NCI-H1694 treated with DMSO at 0.1 percent for 48 hours (cell line): ENCODE measurements at regions not wholly inside any gene's neighbourhood (a gene's known extent, or its start where the extent isn't known, plus 50 kb on each side); places are given as distances from the start of the nearest gene placed in this dataset.

Experiments
- DNase-seq: peaks from one replicate; lab custom pipeline; 2025; lab: John Stamatoyannopoulos, UW

DNA sequence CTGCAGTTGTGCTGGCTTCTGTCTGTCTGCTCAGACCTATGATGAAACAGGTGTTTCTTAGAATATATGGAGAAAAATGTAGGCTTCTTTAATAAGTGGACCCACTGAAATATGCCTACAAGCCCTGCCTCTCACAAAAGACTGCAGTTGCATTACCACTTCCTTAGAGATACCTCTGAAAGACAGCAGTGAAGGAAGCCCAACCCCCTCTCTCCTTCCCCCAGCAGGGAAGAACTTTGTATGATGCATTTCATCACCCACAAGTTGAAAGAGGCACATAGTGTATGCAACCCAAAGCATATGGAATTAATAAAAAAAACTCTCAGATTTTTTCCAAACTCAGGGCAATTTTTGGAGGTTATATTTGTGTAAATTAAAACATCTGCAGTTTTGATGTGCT, 916.7 kb downstream of the TECRL start:
- no peak for DNase-seq

DNA sequence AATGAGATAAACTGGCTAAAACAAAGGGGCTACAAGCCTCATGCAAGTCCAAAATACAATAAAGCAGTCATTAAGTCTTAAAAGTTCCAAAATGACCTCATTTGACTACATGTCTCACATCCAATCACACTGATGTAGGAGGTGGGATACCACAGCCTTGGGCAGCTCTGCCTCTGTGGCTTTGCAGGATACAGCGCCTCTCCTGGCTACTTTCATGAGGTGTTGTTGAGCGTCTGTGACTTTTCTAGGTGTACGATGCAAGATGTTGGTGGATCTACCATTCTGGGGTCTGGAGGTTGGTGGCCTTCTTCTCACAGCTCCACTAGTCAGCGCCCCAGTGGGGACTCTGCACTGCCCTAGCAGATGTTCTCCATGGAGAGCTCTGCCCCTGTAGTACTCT, 944.9 kb downstream of the TECRL start:
- no peak for DNase-seq

DNA sequence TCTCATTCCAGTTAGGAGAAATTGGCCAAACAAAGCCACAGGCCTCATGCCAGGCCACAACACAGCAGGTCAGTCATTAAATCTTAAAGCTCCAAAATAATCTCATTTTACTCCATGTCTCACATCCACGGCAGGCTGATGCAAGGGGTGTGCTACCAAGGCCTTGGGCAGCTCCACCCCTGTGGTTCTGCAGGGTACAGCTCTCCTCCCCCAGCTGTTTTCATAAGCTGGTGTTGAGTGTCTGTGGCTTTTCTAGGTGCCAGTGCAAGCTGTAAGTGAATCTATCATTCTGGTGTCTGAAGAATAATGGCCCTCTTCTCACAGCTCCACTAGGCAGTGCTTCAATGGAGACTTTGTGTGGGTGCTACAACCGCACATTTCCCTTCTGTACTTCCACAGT, 949.2 kb downstream of the TECRL start:
- DNase-seq: no peak

DNA sequence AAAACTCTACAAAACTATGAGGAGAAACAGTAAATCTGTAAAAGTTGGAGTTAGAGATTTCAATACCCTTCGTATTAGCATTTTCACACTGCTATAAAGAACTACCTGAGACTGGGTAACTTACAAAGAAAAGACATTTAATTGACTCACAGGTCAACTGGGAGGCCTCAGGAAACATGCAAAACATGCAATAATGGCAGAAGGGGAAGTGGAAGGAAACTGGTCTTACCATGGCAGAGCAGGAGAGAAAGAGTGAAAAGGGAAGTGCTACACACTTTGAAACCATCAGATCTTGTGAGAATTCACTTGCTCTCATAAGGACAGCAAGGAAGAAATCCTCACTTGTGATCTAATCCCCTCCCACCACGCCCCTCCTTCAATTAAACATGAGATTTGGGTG, 949.9 kb downstream of the TECRL start:
- no peak for DNase-seq

DNA sequence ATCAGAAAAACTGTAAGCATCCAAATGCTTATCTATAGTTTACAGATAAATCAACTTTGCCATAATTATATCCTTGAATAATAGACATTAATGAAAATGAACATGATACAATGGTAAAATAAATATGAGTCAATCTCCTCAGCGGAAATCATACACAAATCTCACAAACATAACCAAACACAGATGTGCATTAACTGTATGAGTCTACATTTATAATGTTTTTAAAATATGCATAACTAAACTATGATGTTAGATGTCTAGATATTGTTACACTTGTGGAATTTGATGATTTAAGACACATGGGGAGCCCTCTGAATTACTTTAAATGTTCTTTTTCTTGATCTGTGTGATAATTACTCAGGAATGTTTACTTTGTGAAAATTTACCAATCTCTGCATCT, 951.2 kb downstream of the TECRL start:
- no peak for DNase-seq

DNA sequence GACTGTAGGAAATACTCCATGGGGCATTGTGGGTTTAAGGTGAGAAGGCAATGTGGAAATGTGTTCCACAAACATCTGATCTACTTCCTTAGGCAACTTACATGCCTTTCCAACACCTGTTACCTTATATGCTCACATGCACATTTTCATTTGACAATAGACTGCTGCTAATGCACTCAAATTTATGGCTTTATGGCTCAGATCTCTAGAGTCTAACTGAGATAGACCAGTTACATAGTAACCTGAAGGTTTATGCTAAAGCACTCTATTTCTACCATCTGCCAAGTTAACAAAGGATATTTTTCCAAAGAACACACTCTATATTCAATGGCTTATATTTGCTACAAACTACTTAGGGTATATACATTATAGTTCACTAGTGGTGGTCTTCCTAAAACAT, 969.0 kb downstream of the TECRL start:
- DNase-seq: no peak

DNA sequence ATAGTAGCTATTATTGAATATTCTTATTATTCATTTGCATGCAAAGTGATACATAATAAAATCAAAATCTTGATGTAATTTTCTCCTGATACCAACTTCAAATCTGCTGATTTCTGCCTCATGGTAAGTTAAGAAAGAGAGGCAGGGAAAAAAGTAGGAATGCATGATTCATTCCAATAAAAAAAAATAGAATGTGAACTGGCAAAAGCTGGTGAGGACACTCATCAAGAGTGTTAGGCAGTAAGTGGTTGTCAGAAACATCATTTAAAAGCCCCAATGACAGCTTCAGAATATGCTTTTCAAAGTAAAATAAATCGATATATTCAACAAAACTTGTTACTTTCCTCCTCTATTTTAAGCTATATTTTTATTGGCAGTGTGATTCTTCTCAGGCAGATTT, 979.1 kb downstream of the TECRL start:
- DNase-seq: no peak

DNA sequence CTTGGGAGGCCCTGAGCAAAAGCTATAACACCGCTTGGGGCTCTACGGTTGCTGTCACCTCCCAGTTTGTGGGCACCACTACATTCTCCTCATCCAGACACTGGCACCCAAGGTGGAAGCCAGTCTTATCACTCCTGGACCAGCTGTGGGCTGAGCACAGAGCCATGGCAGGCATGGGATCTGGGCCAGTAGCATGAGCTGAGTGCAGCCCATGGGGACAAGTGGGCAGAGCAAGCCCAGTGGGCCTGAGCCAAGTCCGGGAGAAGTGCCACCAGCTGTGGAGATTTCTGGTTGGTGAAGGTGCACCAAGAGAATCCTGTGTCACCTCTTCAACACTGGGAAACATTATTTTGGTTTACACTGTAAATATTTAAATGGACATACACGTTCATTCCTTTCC, 1013.0 kb downstream of the TECRL start:
- no peak for DNase-seq

DNA sequence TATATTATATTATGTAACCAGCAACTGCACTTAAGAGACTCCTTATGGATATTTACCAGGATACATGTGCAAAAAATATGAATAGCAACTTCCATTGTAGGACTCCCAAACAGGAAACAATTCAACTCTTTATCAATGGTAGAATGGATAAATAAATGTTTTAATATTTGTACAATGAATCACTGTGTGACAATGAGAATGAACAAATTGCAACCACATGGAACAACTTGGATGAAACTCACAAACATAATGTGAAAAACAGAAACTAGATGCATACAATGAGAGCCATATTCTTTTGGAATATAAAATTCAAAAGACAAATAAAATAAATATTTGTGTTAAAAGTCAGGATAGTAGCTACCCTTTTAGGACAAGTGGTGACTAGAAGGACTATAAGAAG, 1015.7 kb downstream of the TECRL start:
- no peak for DNase-seq

DNA sequence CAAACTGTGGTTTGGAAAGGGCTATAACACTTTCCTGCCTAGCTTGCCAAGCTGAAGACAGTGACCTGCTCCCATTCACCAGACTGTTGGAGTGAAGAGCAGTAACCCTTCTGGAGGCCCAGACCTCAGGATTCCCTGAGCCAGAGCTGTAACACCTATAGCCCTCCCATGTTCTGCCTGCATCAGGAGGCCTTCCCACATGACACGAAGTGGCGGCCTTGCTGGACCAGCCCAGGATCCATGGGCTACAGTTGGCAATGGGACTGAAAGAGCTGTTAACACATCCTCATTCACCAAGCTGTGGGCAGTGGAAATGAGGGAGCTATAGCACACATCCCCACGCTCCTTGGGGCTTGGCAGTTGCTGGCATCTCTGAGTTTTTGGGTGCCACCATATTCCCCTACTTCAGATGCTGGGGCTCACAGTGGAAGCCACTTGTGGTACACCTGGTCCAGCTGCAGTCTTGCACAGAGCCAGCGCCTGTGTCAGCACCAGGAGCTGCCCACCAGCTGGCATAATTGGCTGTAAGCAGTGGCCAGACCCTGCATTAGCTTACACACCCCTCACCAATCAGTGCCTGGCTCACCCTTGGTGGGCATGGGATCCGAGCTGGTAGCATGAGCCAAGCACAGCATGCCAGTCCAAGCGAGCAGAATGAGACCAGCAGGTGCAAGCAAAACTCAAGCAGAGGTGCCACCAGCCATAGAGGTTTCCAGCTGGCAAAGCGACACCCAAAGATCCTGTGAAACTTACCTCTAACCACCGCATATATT, 1029.3 kb downstream of the TECRL start:
- DNase-seq: no peak

DNA sequence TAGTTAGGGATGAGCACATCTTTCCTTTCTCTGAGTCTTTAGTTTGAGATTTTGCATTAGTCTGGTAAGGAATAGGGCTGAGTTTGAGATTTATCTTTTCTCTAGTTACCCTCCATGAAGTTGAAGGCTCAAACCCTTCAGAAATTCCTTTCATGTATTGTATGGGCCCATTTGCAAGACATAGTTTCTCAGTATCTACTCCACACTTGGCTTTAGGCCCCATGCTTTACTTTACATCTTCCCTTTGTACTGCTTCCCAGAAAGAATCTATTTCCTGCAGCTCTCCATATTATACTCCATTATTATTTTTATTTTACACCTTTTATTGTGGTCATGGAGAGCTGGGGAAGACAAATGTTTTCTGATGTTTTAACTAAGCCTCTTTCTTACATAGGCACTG, 1038.2 kb downstream of the TECRL start:
- no peak for DNase-seq

DNA sequence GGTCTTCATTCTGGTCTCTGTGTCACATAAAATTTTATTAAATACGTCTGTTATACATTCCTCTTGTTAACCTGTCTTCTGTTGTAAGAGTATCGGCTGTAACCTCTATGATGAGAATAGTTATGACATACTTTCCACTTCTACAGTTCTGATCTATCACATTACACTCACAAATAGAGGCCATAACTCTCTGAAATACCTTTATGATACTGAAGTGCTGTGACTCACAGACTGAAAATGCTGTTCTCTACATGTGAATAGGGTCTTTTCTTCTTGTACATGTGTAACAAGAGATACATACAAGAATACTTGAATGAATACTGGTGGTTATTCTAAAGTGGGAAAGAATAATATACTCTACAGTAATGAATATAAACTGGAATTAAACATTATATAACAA, 1047.6 kb downstream of the TECRL start:
- DNase-seq: no peak

DNA sequence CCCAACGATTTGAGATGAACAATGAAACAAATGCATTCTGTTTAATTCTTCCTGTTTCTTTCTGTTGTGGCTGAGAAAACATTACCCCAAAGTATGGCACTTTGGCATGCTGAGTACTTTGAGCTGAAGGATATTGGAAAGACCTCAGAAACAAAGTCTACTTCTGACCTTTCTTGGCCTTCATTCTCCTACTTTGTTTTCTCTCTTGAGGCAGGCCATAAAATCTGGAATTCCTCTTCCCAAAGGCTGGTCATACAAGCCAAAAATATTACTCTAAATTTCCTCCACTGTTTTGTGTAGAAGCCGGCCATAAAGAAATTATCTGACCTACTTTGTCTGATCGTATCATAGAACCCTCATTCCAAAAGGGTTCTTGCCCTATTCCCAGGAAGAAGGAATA, 1048.2 kb downstream of the TECRL start:
- DNase-seq: no peak

DNA sequence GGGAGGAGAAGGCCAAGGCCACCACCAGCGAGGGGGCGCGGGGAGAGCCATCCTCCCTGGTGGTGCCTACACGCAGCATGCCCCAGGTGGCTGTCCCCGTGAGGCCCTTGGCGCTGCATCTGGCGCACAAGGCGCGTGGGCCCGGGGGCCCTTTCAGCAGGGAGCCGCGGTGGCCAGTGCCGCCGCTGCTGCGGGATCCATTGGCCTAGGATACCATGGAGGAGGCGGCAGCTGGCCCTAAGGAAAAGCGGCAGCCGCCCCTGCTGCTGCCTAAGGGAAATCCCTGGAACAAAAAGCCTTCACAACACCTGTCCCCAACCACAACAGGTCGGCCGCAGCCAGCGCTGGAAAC, 1059.6 kb downstream of the TECRL start:
- DNase-seq: no peak

DNA sequence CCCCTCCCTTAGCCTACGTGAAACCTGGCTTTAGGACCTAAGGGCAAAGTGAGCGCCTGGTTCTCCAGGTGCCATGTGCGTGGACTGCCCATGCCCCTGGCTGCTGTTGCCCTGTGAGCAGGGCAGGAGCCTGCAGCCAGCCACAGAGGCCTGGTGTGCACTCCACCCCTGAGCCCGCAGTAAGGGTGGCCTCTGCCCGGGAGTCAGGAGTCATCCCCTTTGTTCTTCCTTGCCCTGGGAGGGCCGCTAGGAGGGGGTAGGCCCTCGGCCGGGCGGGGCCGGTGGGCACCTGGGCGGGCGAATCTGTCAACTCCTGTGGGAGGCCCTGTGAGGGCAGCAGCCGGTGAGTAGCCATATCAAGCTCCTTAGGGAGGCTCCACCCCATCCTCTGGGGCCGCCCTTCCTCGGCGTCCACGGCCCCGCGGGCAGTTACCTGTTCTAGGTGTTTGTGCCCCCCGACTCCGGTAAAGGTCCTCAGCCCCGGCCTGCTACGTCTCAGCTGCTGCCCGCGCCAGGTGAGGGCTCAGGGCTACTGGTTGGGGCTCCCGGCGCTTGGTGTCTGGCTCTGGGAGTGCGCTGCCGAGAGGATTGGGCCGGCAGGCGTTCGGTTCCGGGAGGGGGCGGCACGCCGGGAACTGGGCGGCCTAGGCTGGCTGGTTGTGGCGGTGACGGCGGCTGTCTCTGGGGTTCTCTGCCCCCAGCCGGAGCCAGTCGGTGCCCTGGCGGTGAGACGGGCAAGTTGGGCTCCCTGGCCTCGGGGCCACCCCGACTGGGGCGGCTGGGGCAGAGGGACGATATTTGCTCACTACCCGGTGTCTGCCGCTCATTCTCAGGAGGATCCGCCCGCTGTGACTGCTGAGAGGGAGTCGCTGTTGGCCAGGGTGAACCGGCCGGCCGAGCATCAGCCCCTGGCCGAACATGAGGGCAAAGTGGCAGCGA, 1060.2 kb downstream of the TECRL start:
- DNase-seq: no peak

DNA sequence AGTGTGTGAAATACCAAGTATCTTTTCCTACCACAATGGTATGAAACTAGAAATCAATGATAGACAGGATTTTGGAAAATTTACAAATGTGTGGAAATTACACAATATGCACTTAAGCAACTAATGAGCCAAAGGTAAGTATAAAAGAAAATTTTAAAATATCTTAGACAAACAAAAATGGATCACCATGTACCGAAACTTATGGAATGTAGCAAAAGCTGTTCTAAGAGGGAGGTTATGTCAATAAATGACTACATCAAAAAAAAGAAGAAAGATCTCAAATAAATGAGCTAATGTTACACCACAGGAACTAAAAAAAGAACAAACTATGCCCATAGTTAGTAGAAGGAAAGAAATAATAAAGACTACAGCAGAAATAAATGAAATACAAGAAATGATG, 1084.1 kb downstream of the TECRL start:
- no peak for DNase-seq

DNA sequence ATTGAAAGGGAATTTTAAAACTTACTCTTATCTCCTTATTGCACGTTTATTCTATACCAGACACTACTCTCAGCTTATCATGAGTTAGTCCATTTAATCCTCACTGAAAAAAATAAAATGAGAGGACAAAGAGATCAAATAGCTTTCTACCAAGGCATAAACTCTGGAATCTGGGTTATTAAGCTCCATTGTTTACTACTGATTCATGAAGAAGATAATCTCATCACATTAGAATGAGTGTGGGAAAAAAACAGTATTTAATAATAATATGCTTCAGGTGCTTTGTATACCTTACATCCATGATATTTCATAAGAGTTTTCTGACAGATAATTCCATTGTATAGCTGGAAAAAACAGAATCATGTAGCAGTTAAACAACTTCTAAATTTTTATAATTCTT, 1092.6 kb downstream of the TECRL start:
- no peak for DNase-seq

DNA sequence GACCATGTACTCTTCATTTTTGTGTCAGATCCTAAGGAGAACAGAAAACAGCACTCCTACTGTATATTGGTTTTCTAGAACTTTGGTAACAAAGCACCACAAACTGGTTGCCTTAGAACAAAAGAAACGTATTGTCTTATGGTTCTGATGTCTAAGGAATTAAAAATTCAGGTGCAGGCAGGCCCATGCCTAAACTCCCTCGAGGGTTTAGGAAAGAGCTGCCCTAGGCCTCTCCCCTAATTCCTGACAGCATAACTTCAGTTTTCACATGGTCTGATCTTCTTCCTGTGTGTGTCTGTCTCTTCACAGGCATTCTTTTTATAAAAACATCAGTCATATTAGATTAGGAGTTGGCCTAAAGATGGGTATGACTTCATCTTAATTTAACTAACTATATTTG, 1093.6 kb downstream of the TECRL start:
- DNase-seq: no peak

DNA sequence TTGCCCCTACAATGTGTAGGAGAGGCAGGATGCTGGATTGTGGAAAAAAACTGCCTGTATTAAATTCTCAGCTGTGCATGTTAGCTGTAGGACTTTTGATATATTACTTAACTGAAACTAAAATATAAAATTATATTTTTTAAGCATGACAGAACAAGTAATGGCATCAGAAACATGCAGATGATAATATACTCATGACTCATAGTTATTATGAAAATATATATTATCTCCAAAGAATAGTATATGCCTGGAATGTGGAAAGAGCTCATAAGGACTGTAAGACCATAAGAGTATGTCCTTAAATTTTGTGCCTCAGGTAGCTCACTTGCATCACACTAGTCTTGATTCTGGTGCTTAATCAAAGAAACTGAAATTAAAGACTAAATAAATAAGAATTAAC, 1100.6 kb downstream of the TECRL start:
- no peak for DNase-seq

DNA sequence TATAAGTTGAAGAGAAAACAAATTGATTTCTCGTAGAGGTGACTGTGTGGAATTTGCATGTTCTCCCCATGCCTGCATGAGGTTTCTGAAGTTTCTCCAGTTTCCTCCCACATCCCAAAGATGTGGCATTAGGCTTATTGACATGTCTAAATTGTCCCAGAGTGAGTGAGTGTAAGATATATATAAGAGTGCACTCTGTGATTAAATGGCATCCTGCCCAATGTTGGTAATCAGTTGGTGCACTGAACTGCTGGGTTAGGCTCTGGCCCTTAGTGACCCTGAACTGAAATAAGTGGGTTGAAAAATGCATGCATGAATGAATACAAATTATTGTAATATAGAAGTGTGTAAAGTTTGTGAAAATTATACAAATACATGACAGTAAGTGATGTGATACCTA, 1106.5 kb downstream of the TECRL start:
- DNase-seq: no peak

DNA sequence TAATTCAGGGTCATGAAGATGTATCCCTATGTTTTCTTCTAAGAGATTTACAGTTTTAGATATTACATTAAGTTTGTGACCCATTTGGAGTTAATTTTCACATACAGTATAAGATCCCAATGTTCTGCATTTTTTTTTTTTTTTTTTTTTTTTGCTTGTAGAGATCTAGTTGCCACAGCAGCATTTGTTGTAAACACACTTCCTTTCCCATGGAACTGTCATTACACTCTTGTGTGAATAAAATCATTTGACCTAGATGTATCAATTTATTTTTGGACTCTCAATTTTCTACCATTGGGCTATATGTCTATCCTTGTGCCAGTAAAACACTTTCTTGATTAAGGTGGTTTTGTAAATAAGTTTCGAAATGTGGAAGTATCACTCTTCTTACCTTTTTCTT, 1107.2 kb downstream of the TECRL start:
- DNase-seq: no peak

DNA sequence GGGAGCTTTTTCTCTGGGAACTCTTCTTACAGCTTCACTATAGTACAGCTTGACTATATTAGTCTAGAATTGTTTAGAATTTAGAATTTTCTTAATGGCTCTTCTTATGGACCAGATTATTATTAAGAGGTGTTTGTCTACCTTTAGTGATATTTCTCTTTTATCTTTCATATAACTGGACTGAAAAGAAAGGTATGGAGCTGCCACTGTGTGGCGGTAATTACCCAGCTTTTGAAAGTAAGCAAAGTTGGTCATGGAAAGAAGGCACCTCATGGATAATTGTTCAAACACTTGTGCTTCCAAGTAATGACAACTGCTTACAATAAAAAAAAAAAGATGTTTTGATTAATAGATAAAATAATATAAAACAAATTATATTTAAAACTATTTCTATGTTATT, 1112.5 kb downstream of the TECRL start:
- peak; percentile 5 for DNase-seq

DNA sequence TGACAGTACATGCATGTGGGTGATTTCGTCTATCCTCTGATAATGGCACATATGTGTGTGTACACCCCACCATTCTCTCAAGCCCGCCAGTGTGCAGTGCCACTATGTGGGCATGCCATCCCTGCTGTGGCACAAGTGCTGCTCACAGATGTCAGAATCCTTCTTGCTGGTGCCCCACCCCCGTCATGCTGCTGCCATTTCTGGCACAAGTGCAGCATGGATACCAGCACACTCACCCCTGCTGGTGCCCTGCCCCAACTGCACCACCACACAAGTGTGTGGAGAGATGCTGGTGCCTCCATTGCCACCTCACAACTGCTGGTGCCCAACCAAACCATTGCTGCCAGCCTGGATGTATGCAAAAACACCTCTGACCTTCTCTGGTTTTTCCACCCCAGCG, 1133.8 kb downstream of the TECRL start:
- DNase-seq: no peak

DNA sequence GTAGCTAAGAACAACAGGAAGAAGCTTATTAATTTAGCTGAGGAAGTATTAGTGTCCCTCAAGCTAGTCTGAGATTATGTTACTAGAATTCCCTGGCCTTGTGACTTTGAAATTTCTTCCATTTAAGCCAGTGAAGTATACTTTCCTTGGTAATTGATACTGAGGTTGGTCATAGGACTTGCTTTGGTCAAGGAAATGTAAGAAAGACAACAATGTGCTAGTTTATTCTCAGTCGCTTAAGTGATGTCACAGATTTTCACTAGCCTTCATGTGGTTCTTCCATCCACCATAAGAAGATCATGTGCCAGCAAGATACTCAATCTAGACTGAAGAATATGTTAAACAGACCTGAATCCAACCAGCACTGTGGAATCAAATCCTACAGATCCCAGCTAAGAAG, 1140.1 kb downstream of the TECRL start:
- no peak for DNase-seq
